ENCODE measurements at regions not wholly inside any gene's neighbourhood (a gene's known extent, or its start where the extent isn't known, plus 50 kb on each side); places are given as distances from the start of the nearest gene placed in this dataset.

DNA sequence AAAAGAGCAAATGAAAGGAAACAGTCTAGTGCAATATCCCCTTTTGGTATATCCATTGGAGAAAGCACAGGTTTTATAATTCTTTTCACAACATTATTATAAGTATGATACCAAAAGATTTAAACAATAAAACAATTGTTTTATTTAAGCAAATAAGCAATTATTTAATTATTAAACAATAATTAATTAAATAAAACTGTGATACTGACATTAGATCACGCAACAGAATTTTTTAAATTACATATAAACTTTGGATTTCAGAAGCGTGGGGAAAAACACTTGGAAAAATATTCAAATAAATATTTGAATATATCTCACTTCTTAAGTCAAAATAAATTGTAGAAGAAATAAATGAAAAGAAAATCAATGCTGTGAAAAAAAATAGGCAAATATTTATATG, 76.2 kb upstream of the STXBP5 start:
- no peak for TF ChIP-seq POLR2A (IDR thresholded peaks at IDR 0.05)
- TF ChIP-seq, protein P1, sequence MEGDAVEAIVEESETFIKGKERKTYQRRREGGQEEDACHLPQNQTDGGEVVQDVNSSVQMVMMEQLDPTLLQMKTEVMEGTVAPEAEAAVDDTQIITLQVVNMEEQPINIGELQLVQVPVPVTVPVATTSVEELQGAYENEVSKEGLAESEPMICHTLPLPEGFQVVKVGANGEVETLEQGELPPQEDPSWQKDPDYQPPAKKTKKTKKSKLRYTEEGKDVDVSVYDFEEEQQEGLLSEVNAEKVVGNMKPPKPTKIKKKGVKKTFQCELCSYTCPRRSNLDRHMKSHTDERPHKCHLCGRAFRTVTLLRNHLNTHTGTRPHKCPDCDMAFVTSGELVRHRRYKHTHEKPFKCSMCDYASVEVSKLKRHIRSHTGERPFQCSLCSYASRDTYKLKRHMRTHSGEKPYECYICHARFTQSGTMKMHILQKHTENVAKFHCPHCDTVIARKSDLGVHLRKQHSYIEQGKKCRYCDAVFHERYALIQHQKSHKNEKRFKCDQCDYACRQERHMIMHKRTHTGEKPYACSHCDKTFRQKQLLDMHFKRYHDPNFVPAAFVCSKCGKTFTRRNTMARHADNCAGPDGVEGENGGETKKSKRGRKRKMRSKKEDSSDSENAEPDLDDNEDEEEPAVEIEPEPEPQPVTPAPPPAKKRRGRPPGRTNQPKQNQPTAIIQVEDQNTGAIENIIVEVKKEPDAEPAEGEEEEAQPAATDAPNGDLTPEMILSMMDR (IDR thresholded peaks at IDR 0.05): no peak

Data from uterus (tissue), 2 donors.